ENCODE measurements at regions not wholly inside any gene's neighbourhood (a gene's known extent, or its start where the extent isn't known, plus 50 kb on each side); places are given as distances from the start of the nearest gene placed in this dataset.
"Not testable (repeated sequence)": the region's sequence is repeated elsewhere in the genome, so short reads cannot be mapped to it uniquely, and the experiment has no call there.

DNA sequence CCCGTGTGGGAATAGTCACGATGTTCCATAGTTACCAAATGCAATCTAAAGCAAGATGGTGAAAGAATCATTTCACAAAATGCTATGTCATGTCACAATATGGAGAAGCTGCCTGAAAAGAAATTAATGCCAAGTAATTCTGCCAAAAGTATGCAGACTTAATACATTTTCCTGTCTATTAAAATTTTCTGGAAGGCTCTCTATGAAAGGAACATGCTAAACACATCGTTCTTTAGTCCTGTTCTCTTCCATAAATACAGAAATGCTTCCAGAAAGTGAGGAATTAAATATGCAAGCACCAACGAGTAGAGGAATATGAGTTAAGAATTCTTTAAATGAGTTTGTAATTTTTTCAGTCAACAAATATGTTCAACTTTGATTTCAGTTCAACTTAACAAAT, 266.8 kb upstream of the CRBN start:
- DNase-seq: no peak
- Histone ChIP-seq H3K36me3 (replicated peaks; ENCODE audit: control insufficient read depth, insufficient read depth, low read length) (no peaks in the 10 kb centered on the region), H3K4me3 (ENCODE audit: insufficient read depth, low read depth, low read length) (no peak overlapping the region), H3K27me3 (ENCODE audit: control insufficient read depth, insufficient read depth, low read length) (no peaks in the 10 kb centered on the region)

- no peaks in the 10 kb centered on the region for H3K36me3 ChIP-seq (replicated peaks; ENCODE audit: control insufficient read depth, insufficient read depth, low read length)
- H3K4me3 ChIP-seq (ENCODE audit: insufficient read depth, low read depth, low read length): no peak overlapping the region
- H3K27me3 ChIP-seq (ENCODE audit: control insufficient read depth, insufficient read depth, low read length): no peaks in the 10 kb centered on the region
- DNase-seq: no peak
Measured at GRCh38 chr3:3443482-3443881, 264.0 kb upstream of the CRBN start.

DNA sequence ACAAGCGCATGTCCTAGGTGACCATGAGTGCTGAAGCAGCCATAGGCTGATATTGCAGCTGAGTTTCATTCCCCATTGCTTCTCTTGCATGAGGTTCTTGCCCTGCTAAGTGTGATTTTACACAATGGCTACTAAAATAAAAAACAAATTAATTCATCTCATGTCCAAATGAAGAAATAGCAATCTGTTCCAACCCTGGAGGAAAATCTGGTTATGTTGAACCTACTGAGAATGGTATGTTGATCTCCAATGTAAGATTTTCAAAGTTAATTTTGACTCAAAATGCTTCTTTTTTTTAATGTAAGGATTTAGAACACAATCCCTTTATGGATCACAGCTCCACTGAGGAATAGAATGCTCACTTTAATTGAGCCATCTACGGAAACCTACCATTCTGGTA, 254.2 kb upstream of the CRBN start:
- no peaks in the 10 kb centered on the region for H3K27me3 ChIP-seq (ENCODE audit: control insufficient read depth, insufficient read depth, low read length)
- no peak for DNase-seq
- H3K4me3 ChIP-seq (ENCODE audit: insufficient read depth, low read depth, low read length): no peak overlapping the region
- H3K36me3 ChIP-seq (replicated peaks; ENCODE audit: control insufficient read depth, insufficient read depth, low read length): no peaks in the 10 kb centered on the region

DNA sequence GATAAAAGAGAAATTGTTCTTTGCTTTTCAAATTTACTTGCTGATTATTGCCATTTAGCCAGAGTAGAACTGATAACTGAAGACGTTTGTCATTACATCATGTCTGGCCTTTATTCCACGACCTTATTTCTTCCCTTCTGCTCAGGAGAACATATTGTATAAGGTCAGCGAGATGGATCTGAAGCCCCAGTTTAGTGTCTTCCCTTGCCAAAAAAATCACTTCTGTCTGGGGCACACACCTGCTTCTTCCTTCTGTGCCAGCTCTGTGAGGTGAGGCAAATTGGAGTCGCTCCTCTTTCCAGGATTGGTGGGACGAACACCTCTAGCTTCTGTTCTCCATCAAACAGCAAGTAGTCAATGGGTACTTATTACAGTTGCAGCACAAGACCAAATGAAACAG, 250.3 kb upstream of the CRBN start:
- DNase-seq: no peak
- Histone ChIP-seq H3K4me3 (ENCODE audit: insufficient read depth, low read depth, low read length) (no peak overlapping the region), H3K27me3 (ENCODE audit: control insufficient read depth, insufficient read depth, low read length) (no peaks in the 10 kb centered on the region), H3K36me3 (replicated peaks; ENCODE audit: control insufficient read depth, insufficient read depth, low read length) (no peaks in the 10 kb centered on the region)

- H3K36me3 ChIP-seq (replicated peaks; ENCODE audit: control insufficient read depth, insufficient read depth, low read length); DNase-seq; H3K27me3 ChIP-seq (ENCODE audit: control insufficient read depth, insufficient read depth, low read length); H3K4me3 ChIP-seq (ENCODE audit: insufficient read depth, low read depth, low read length): not testable (repeated sequence)
Measured at GRCh38 chr3:3407707-3408106, 228.2 kb upstream of the CRBN start.

DNA sequence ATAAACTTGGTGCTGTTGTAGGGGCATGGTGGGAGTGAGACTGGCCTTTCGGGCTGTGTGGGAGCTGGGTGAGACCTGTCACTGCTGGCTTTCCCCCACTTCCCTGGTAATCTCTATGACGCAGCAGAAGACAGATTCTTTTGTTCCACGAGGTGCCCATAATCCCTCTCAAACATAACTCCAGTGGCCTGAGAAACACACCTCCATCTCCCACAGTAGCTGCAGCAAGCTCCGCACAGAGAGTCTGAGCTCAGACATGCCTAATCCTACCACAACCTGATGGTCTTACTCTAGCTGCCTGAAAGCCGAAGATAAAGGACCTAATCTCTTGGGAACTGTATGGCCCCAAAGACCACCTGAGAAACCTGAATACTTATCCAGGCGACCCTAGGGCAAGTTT, 225.6 kb upstream of the CRBN start:
- Histone ChIP-seq H3K4me3 (ENCODE audit: insufficient read depth, low read depth, low read length) (no peak overlapping the region), H3K36me3 (replicated peaks; ENCODE audit: control insufficient read depth, insufficient read depth, low read length) (no peaks in the 10 kb centered on the region), H3K27me3 (ENCODE audit: control insufficient read depth, insufficient read depth, low read length) (no peaks in the 10 kb centered on the region)
- DNase-seq: no peak

DNA sequence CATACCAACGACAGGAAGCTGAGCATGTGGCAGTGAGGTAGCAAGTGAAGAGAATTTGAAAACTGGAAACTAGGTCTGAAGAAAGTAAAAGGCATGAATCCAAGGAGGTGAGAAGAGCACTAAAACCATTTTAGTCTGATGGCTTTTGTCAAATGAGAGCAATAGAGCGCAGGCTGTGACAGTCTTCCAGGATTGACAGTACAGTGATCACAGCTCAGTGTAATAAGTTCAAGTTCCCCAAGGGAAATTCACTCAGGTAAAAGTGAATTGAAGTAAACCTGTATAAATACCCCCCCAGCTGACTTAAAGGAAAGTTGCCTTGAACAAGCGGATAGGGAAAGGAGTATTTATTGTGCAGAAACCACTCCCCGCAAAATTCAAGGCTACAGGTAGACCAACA, 224.2 kb upstream of the CRBN start:
- DNase-seq: no peak
- no peaks in the 10 kb centered on the region for H3K27me3 ChIP-seq (ENCODE audit: control insufficient read depth, insufficient read depth, low read length)
- no peaks in the 10 kb centered on the region for H3K36me3 ChIP-seq (replicated peaks; ENCODE audit: control insufficient read depth, insufficient read depth, low read length)
- no peak overlapping the region for H3K4me3 ChIP-seq (ENCODE audit: insufficient read depth, low read depth, low read length)

DNA sequence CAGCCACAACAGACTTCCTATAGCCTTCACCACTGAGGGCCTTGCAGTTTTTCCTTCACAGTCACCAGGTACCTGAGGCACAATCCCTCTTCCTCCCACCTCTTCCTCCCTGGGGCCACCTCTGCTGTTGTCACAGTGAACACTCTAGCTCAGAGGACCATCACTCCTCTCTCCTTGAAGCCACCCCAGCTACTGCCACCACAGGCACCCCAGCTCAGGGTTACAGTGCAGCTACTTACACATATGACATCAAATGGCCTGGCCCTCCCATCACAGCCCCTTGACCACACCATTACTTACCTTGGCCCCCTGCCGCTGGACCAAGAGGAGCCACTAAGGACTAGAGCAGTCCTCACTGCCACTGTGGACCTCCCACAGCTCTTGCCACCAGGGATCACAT, 213.5 kb upstream of the CRBN start:
- Histone ChIP-seq H3K27me3 (ENCODE audit: control insufficient read depth, insufficient read depth, low read length) (no peaks in the 10 kb centered on the region), H3K4me3 (ENCODE audit: insufficient read depth, low read depth, low read length) (no peak overlapping the region), H3K36me3 (replicated peaks; ENCODE audit: control insufficient read depth, insufficient read depth, low read length) (no peaks in the 10 kb centered on the region)
- DNase-seq: no peak

DNA sequence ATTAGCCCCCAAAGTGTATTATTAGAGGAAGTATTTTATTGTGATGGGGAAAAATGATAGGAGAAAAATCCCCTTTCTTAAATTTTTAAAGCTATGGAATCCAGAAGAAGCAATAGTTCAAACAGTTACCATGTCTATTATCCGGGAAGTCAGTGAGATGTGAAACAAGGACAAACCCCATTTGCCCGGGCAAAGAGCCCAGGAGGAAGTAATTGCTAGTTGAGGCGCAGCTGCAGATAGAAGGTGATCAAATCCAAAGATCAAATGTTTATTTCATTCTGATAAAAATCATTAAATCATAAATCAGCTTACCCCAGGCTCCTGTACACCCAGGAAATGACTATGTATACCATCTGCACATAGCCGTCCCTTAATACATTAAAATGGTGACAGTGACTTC, 204.0 kb upstream of the CRBN start:
- no peaks in the 10 kb centered on the region for H3K36me3 ChIP-seq (replicated peaks; ENCODE audit: control insufficient read depth, insufficient read depth, low read length)
- no peak for DNase-seq

GRCh38 chr3:3372210-3372777, 192.8 kb upstream of the CRBN start:
- no peaks in the 10 kb centered on the region for H3K36me3 ChIP-seq (replicated peaks; ENCODE audit: control insufficient read depth, insufficient read depth, low read length)
- H3K4me3 ChIP-seq (ENCODE audit: insufficient read depth, low read depth, low read length): no peak overlapping the region

More for the DNA sequence above, 204.0 kb upstream of the CRBN start:
- Histone ChIP-seq H3K27me3 (ENCODE audit: control insufficient read depth, insufficient read depth, low read length) (no peaks in the 10 kb centered on the region), H3K4me3 (ENCODE audit: insufficient read depth, low read depth, low read length) (no peak overlapping the region)

DNA sequence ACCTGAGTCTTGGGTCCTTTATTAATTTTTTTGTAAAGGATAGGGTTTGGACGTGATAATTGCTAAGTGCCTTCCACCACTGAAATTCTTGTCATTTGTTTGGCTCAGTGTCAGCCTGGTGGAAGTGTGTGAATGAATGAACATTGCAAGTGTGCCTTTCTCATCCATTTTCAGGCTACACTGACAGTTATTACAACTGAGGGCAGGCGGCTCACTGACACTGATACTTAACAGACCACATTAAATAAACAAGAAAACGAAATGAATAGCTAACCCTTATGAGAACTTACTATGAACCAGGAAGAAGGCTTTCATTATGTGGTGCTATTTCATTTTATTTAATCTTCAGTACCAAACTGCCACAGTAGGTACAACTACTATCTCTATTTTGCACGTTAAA, 188.8 kb upstream of the CRBN start:
- no peak for DNase-seq
- H3K4me3 ChIP-seq (ENCODE audit: insufficient read depth, low read depth, low read length): no peak overlapping the region
- no peaks in the 10 kb centered on the region for H3K36me3 ChIP-seq (replicated peaks; ENCODE audit: control insufficient read depth, insufficient read depth, low read length)
- H3K27me3 ChIP-seq (ENCODE audit: control insufficient read depth, insufficient read depth, low read length): no peaks in the 10 kb centered on the region

More at GRCh38 chr3:3372210-3372777, 192.8 kb upstream of the CRBN start:
- H3K27me3 ChIP-seq (ENCODE audit: control insufficient read depth, insufficient read depth, low read length): no peaks in the 10 kb centered on the region
- DNase-seq: no peak

GRCh38 chr3:3366386-3366785, 186.9 kb upstream of the CRBN start:
- Histone ChIP-seq H3K27me3 (ENCODE audit: control insufficient read depth, insufficient read depth, low read length) (no peaks in the 10 kb centered on the region; the same call in 1 of the 2 replicates), H3K4me3 (ENCODE audit: insufficient read depth, low read depth, low read length) (no peak overlapping the region), H3K36me3 (replicated peaks; ENCODE audit: control insufficient read depth, insufficient read depth, low read length) (no peaks in the 10 kb centered on the region)
- DNase-seq: no peak

DNA sequence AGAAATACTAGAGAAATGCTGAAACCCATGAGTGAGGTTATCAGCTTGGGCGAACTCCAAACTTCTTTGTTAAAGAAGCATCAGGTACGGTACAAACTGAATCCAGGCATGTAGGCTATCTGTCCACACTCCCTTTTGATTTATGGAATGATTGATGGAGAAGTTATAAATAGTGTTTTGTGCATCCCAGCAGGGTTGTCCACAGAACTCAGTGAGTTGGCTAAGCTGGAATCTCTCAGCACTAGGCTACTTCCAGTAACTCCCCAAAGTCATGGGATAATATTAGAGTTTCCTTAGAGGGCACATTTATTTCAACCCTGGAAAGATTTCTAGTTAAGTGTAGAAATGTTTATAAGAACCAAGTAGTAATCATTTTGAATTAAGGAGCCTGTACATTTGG, 186.2 kb upstream of the CRBN start:
- Histone ChIP-seq H3K4me3 (ENCODE audit: insufficient read depth, low read depth, low read length) (no peak overlapping the region), H3K36me3 (replicated peaks; ENCODE audit: control insufficient read depth, insufficient read depth, low read length) (no peaks in the 10 kb centered on the region), H3K27me3 (ENCODE audit: control insufficient read depth, insufficient read depth, low read length) (no peaks in the 10 kb centered on the region; the same call in 1 of the 2 replicates)
- no peak for DNase-seq

DNA sequence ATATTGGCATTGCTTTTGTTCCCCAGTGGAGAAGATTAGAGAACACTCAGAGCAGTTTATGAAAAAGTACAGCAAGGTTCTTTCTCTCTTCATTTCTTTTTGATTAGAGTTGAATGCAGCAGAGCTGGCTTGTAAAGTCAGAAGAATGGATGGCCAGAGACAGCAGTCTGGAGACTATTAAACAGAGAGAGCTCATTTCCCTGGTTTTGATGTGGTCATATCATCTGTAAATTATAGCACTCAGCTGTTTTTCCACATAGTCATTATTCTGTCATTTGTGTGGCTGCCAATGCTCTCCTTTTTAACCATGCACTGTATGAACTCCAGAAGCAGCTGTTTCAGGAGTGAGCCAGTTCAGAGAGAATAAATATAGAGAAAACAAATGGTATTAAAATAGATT, 177.4 kb upstream of the CRBN start:
- H3K36me3 ChIP-seq (replicated peaks; ENCODE audit: control insufficient read depth, insufficient read depth, low read length): no peaks in the 10 kb centered on the region
- no peak for DNase-seq
- H3K4me3 ChIP-seq (ENCODE audit: insufficient read depth, low read depth, low read length): no peak overlapping the region
- no peaks in the 10 kb centered on the region for H3K27me3 ChIP-seq (ENCODE audit: control insufficient read depth, insufficient read depth, low read length)

DNA sequence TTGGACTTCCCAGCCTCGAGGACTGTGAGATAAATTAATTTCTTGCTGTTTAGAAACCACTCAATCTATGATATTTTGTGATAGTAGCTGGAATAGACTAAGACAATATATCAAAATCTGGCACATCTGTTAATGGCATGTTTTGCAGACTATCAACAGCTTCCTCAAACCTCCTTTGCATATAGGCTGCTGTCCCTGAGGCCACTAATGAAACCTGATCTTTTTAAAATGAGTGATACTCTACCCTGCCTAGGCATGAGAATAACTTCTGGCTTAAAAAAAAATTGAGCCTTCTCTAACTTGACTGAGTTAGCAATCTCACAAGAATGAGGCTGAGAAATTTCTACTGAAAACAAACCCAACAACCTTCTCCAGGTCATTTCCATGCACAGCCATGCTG, 176.0 kb upstream of the CRBN start:
- H3K4me3 ChIP-seq (ENCODE audit: insufficient read depth, low read depth, low read length): no peak overlapping the region
- no peak for DNase-seq
- H3K27me3 ChIP-seq (ENCODE audit: control insufficient read depth, insufficient read depth, low read length): no peaks in the 10 kb centered on the region
- no peaks in the 10 kb centered on the region for H3K36me3 ChIP-seq (replicated peaks; ENCODE audit: control insufficient read depth, insufficient read depth, low read length)

DNA sequence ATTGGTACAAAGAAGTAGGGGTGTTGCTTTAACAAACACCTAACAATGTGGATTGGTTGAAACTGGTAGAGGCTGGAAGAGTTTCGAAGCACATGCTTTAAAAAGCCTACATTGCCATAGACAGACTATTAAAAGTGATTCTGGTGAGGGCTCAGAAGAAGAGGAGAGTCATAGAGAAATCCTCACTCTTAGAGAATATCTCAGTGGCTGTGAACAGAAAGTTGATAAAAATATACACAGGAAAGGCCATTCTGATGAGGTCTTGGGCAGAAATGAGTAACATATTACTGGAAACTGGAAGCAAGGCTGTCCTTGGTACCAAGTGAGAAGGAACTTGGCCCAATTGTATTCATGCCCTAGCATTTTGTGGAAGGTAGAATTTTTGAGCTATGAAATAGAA, 173.7 kb upstream of the CRBN start:
- no peaks in the 10 kb centered on the region for H3K36me3 ChIP-seq (replicated peaks; ENCODE audit: control insufficient read depth, insufficient read depth, low read length)
- no peak for DNase-seq
- no peak overlapping the region for H3K4me3 ChIP-seq (ENCODE audit: insufficient read depth, low read depth, low read length)
- no peaks in the 10 kb centered on the region for H3K27me3 ChIP-seq (ENCODE audit: control insufficient read depth, insufficient read depth, low read length)
